ENCODE measurements at regions not wholly inside any gene's neighbourhood (a gene's known extent, or its start where the extent isn't known, plus 50 kb on each side); places are given as distances from the start of the nearest gene placed in this dataset.

DNA sequence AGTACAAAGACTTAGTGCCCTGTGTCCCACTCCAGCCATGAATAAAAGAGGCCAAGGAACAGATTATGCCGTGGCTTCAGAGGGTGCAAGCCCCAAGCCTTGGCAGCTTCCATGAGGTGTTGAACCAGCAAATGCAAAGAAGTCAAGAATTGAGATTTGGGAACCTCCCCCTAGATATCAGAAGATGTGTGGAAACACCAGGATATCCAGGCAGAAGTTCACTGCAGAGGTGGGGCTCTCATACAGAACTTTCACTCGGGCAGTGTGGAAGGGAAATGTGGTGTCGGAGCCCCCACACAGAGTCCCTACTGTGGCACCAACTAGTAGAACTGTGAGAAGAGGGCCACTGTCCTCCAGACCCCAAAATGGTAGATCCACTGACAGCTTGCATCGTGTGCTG is 2421.4 kb downstream of the PCDH9 start:
- DNase-seq (ENCODE audit: low read depth, low spot score) = no peak

DNA sequence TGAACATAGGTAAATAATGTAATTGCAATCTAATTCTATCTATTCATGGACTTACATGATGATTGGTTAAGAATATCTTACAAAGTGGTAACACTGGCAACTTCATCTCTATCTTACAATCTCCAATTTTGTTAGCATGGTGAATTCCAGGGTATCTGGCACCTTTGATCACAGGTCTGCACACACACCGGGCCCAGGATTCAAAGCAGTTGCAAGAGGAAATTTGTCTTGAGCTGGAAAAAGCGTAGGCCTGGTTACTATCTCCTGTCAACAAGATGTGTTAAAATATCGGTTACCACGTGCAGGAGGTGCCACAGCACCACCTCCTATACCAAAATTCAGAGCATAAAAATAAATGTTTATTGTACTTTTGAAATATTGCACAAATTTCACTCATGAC is 2428.4 kb downstream of the PCDH9 start:
- no peak for DNase-seq (ENCODE audit: low read depth, low spot score)

GRCh38 chr13:64798422-64798821 is 2431.7 kb downstream of the PCDH9 start:
- DNase-seq (ENCODE audit: low read depth, low spot score) = no peak

DNA sequence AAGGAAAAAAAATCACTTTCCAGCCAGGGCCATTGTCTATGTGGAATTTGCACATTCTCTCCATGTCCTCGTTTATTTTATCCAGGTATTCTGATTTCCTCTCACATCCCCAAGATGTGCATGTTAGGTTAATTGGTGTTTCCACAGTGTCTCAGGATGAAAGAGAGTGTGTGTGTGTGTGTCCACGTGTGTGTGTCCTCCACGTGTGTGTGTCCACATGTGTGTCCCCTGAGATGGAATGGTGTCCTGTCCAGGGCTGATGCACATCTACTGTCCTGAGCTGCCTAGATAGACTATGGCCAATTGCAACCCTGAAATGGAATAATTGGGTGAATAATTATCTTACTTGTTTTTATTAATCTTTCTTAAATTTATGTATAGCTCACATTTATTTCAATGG is 2436.5 kb downstream of the PCDH9 start:
- DNase-seq (ENCODE audit: low read depth, low spot score) = no peak

DNA sequence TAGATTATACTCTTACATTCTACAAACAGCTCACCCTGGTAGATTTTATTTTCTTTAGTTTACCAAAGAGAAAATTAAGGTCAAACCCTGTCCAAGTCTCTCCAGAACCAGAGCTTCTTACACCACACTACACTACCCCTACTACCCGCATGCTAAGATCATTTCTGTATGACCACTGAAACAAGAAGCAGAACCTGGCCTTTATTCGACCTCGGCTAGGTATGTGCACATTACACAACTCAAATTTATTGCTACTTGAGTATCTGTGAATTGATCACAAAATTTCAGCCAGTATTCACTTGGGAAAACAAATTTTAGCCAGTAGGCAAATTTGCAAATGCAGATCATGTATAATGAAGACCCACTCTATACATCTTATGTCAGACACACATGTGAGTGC is 2437.0 kb downstream of the PCDH9 start:
- DNase-seq (ENCODE audit: low read depth, low spot score) = no peak

- DNase-seq (ENCODE audit: low read depth, low spot score) = no peak
Observed at GRCh38 chr13:64791373-64791772, 2438.8 kb downstream of the PCDH9 start.

DNA sequence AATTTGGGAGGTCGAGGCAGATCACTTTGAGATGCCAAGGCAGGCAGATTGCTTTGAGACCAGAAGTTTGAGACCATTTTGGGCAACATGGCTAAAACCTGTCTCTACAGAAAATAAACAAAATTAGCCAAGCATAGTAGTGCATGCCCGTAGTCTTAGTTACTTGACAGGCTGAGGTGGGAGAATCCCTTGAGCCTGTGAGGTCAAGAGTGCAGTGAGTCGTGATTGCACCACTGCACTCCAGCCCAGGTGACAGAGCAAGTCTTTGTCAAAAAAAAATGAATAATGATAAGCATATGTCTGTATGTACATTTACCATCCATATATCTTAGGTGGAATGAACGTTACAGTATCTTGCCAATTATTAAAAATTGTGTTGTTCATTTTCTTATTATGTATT is 2447.7 kb downstream of the PCDH9 start:
- DNase-seq (ENCODE audit: low read depth, low spot score) = no peak

GRCh38 chr13:64778002-64778401 is 2452.1 kb downstream of the PCDH9 start:
- DNase-seq (ENCODE audit: low read depth, low spot score) = no peak

- DNase-seq (ENCODE audit: low read depth, low spot score) = no peak
Observed at GRCh38 chr13:64774915-64775314, 2455.2 kb downstream of the PCDH9 start.

- DNase-seq (ENCODE audit: low read depth, low spot score) = no peak
Observed at GRCh38 chr13:64770743-64771142, 2459.4 kb downstream of the PCDH9 start.

GRCh38 chr13:64767054-64767453 is 2463.1 kb downstream of the PCDH9 start:
- no peak for DNase-seq (ENCODE audit: low read depth, low spot score)

DNA sequence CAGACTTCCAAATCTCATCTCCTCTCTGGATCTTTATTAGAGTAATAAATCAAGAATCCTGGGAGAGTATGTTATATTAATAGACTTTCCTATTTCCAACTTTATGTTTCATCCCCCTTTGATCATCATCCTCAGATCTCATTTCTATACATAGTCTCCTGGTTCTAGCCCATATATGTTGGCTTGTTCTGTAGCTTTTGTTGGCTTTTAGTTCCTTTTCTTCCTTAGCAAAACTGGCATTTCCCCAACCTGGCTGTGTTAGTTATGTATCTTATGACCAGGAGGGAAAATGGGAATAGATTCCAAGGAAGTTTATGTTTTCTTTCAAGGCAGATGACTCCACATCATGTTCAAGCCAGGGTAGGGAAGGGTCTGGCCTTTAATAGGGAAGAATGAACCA is 2464.5 kb downstream of the PCDH9 start:
- no peak for DNase-seq (ENCODE audit: low read depth, low spot score)

GRCh38 chr13:64758521-64759244 is 2471.5 kb downstream of the PCDH9 start:
- no peak for DNase-seq (ENCODE audit: low read depth, low spot score)

- no peak for DNase-seq (ENCODE audit: low read depth, low spot score)
Observed at GRCh38 chr13:64756621-64757020, 2473.5 kb downstream of the PCDH9 start.

- no peak for DNase-seq (ENCODE audit: low read depth, low spot score)
Observed at GRCh38 chr13:64755961-64756360, 2474.2 kb downstream of the PCDH9 start.

DNA sequence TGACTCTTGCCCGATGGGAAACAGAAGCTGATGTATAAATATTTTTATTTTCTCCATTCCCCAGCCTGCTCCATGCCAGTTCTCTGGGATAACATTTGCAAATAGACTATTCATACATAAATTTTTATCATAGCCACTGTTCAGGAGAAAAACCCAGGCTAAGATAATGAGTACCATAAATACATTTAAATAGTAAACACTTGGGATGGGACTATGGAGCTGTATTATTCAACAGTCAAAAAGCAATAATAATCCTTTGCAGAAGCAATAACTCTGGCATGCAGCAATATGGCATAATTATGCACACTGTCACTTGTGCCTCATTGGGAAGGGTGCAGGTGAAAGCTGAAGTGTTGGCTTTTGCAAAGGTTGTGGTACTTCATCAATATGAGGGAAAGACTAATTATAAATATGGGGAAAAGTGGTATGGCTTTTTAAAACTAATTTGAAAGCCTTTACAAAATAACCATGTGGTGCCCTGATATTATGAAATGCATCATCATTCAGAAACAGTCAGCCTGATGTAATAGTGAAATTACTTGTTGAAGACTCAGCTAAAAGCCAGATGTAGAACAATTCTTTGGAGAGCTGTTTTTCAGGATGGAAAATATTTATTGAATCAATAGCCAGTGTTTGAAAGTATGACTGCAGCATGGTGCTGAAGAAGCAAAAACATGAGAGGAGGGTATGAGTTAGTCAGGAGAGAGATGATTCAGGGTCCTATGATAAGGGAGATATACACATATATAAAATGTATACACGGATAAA is 2476.7 kb downstream of the PCDH9 start:
- no peak for DNase-seq (ENCODE audit: low read depth, low spot score)

GRCh38 chr13:64749301-64749700 is 2480.8 kb downstream of the PCDH9 start:
- no peak for DNase-seq (ENCODE audit: low read depth, low spot score)

- DNase-seq (ENCODE audit: low read depth, low spot score) = no peak
Observed at GRCh38 chr13:64746845-64747244, 2483.3 kb downstream of the PCDH9 start.

DNA sequence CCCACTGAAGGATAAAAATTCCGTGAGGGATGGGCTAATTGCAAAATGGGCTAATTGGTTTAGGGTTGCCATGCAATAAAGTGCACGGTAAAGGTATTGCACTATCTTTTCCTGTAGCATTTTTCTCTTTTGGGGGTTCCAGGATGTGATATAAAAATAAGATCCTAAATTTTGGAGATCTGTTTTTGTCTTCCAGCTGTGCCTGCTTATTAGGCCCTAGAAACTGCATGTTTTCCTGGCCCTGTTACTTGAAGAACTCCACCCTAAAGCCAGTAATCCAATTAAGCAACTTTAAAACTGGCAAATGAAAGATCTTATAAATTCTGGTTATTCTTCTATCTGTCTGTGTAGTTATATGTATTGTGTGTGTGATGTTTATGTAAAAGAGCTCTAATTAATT is 2489.6 kb downstream of the PCDH9 start:
- DNase-seq (ENCODE audit: low read depth, low spot score) = no peak

GRCh38 chr13:64725492-64725891 is 2504.6 kb downstream of the PCDH9 start:
- DNase-seq (ENCODE audit: low read depth, low spot score) = no peak

GRCh38 chr13:64723724-64724123 is 2506.4 kb downstream of the PCDH9 start:
- DNase-seq (ENCODE audit: low read depth, low spot score) = peak; percentile 36

DNA sequence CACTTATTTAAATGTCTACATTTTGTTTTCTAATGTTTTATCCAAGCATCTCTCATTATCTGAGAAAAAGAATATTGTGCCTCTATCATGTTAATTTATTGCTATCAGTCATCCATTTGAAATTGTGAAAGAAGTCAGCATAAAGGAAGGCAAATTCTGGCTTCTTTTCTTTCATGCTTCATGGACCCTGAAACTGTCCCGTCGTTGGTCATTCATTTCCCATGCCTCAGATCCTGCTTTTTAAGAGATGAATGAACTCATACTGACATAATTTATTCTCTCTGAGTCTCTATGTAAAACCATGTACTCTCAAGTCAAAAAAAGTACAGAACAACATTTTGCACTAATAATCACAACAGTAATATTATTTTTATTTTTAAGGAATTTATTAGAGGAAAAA is 2512.0 kb downstream of the PCDH9 start:
- no peak for DNase-seq (ENCODE audit: low read depth, low spot score)

GRCh38 chr13:64716936-64717335 is 2513.2 kb downstream of the PCDH9 start:
- DNase-seq (ENCODE audit: low read depth, low spot score) = no peak

All from smooth muscle cell of the brain vasculature (primary cell).